ENCODE measurements at regions not wholly inside any gene's neighbourhood (a gene's known extent, or its start where the extent isn't known, plus 50 kb on each side); places are given as distances from the start of the nearest gene placed in this dataset.

DNA sequence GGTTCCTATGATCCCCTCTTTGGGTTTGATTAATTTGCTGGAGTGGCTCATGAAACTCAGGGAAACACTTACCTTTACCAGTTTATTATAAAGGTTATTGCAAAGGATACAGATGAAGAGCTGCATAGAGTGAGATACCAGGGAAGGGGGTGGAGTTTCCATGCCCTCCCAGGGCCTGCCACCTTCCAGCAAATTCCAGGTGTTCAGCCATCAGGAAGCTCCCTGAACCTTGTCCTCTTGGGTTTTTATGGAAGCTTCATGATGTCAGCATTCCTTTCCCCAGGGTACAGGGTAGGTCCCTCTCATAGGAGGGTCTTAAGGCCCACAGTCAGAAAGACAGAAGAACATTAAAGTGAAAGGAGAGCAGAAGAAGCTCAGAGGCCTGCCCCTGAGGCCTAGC is 123.9 kb upstream of the DCC start:
- Histone ChIP-seq H3K79me2 (ENCODE audit: insufficient read depth) (no peaks in the 10 kb centered on the region), H3K9ac (no peak overlapping the region), H3F3A (replicated peaks; ENCODE audit: insufficient read depth) (no peaks in the 10 kb centered on the region), H3K4me2 (no peak overlapping the region), H3K9me3 (no peaks in the 10 kb centered on the region), H3K36me3 (replicated peaks in 1 of 2; ENCODE audit: control insufficient read depth in 1 of 2, insufficient read depth in 2 of 2, low read length in 1 of 2) (no peaks in the 10 kb centered on the region), H4K20me1 (ENCODE audit: insufficient read depth) (no peaks in the 10 kb centered on the region), H3K9me2 (no peaks in the 10 kb centered on the region), H3K27ac (ENCODE audit: low read depth in 2 of 2, low read length in 1 of 2) (no peak overlapping the region), H3K27me3 (ENCODE audit: insufficient read depth) (0 out of 2 replicates have a peak, but pooled peaks cover 4% of the 10 kb centered on the region), H3K4me1 (ENCODE audit: control insufficient read depth in 1 of 2, insufficient read depth in 2 of 2, low read depth in 1 of 2, low read length in 1 of 2) (peaks cover 5 to 12% of the 10 kb centered on the region in 2 experiments; a peak in 3 of 4 replicates), H2AFZ (ENCODE audit: low read depth) (no peak overlapping the region), H3K4me3 (ENCODE audit: low read depth in 2 of 2, low read length in 1 of 2) (no peak overlapping the region)
- CTCF ChIA-PET: no interaction called here
- TF ChIP-seq TAF1 (IDR thresholded peaks at IDR 0.05; ENCODE audit: borderline replicate concordance, low read depth, low read length): no peak
- TF ChIP-seq JUND (IDR thresholded peaks at IDR 0.05): no peak
- TF ChIP-seq, protein P1, sequence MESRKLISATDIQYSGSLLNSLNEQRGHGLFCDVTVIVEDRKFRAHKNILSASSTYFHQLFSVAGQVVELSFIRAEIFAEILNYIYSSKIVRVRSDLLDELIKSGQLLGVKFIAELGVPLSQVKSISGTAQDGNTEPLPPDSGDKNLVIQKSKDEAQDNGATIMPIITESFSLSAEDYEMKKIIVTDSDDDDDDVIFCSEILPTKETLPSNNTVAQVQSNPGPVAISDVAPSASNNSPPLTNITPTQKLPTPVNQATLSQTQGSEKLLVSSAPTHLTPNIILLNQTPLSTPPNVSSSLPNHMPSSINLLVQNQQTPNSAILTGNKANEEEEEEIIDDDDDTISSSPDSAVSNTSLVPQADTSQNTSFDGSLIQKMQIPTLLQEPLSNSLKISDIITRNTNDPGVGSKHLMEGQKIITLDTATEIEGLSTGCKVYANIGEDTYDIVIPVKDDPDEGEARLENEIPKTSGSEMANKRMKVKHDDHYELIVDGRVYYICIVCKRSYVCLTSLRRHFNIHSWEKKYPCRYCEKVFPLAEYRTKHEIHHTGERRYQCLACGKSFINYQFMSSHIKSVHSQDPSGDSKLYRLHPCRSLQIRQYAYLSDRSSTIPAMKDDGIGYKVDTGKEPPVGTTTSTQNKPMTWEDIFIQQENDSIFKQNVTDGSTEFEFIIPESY (IDR thresholded peaks at IDR 0.05; ENCODE audit: borderline replicate concordance, low read depth): no peak
- TF ChIP-seq TCF12 (IDR thresholded peaks at IDR 0.05): no peak
- no peak for TF ChIP-seq USF1 (IDR thresholded peaks at IDR 0.05; ENCODE audit: borderline replicate concordance, low read depth)
- TF ChIP-seq CHD2 (IDR thresholded peaks at IDR 0.05; ENCODE audit: low read length, partially characterized antibody): no peak
- TF ChIP-seq RXRA (IDR thresholded peaks at IDR 0.05; ENCODE audit: borderline replicate concordance, low read depth): no peak
- TF ChIP-seq YY1 (IDR thresholded peaks at IDR 0.05; ENCODE audit: low read depth): no peak
- no peak for TF ChIP-seq TEAD4 (IDR thresholded peaks at IDR 0.05; ENCODE audit: borderline replicate concordance, insufficient read depth)
- no peak for TF ChIP-seq PBX3 (IDR thresholded peaks at IDR 0.05)
- no peak for TF ChIP-seq POLR2AphosphoS5 (IDR thresholded peaks at IDR 0.05; ENCODE audit: low read depth, low read length)
- no peak for TF ChIP-seq FOXJ3 (CRISPR knock-in tag; IDR thresholded peaks at IDR 0.05)
- no peak for TF ChIP-seq FOSL2 (IDR thresholded peaks at IDR 0.05; ENCODE audit: borderline replicate concordance, low read depth)
- no peak for TF ChIP-seq GABPA (IDR thresholded peaks at IDR 0.05; ENCODE audit: low read depth)
- no peak for TF ChIP-seq IRF3 (IDR thresholded peaks at IDR 0.05; ENCODE audit: low read depth, low read length)
- no peak for TF ChIP-seq SMC3 (IDR thresholded peaks at IDR 0.05; ENCODE audit: low read depth, low read length)
- no peak for DNase-seq
- POLR2A ChIA-PET: no interaction called here

All from SK-N-SH (cell line).